ENCODE measurements at regions not wholly inside any gene's neighbourhood (a gene's known extent, or its start where the extent isn't known, plus 50 kb on each side); places are given as distances from the start of the nearest gene placed in this dataset.
"Not testable (repeated sequence)": the region's sequence is repeated elsewhere in the genome, so short reads cannot be mapped to it uniquely, and the experiment has no call there.

GRCh38 chr2:22175003-22175402 is 1051.2 kb downstream of the TDRD15 start:
- no peaks in the 10 kb centered on the region for H3K79me2 ChIP-seq (ENCODE audit: insufficient read depth, low read length)
- no peak overlapping the region for H3K4me3 ChIP-seq (ENCODE audit: insufficient read depth, low read length, poor library complexity, severe bottlenecking)
- no peaks in the 10 kb centered on the region for H3K9me3 ChIP-seq (ENCODE audit: insufficient read depth, low read length)
- TF ChIP-seq EZH2phosphoT487 (conservative IDR thresholded peaks at IDR 0.05; ENCODE audit: low read length) (no peak), CTCF (IDR thresholded peaks at IDR 0.05; ENCODE audit: insufficient read depth, low read length, poor library complexity, severe bottlenecking) (no peak)
- no peak overlapping the region for H3K9ac ChIP-seq (ENCODE audit: low read length)
- H3K4me2 ChIP-seq (ENCODE audit: low read depth, low read length, poor library complexity, severe bottlenecking) = no peak overlapping the region
- no peak overlapping the region for H2AFZ ChIP-seq (ENCODE audit: low read depth, low read length, severe bottlenecking)
- H3K9me2 ChIP-seq (replicated peaks; ENCODE audit: insufficient read depth, low read length) = no peaks in the 10 kb centered on the region
- no peaks in the 10 kb centered on the region for H3K36me3 ChIP-seq (ENCODE audit: low read length)
- no peaks in the 10 kb centered on the region for H3F3A ChIP-seq (ENCODE audit: insufficient read depth)
- no peaks in the 10 kb centered on the region for H4K20me1 ChIP-seq (ENCODE audit: low read depth, low read length)
- H3K27ac ChIP-seq (ENCODE audit: low read depth, low read length) = no peak overlapping the region
- no peaks in the 10 kb centered on the region for H3K27me3 ChIP-seq (ENCODE audit: low read length)

GRCh38 chr2:22185251-22185650 is 1061.5 kb downstream of the TDRD15 start:
- Histone ChIP-seq H3K9me2 (replicated peaks; ENCODE audit: insufficient read depth, low read length) (no peaks in the 10 kb centered on the region), H3F3A (ENCODE audit: insufficient read depth) (no peaks in the 10 kb centered on the region), H2AFZ (ENCODE audit: low read depth, low read length, severe bottlenecking) (no peak overlapping the region), H3K27ac (ENCODE audit: low read depth, low read length) (no peak overlapping the region), H3K79me2 (ENCODE audit: insufficient read depth, low read length) (no peaks in the 10 kb centered on the region), H4K20me1 (ENCODE audit: low read depth, low read length) (no peaks in the 10 kb centered on the region), H3K4me3 (ENCODE audit: insufficient read depth, low read length, poor library complexity, severe bottlenecking) (no peak overlapping the region), H3K27me3 (ENCODE audit: low read length) (no peaks in the 10 kb centered on the region), H3K9me3 (ENCODE audit: insufficient read depth, low read length) (no peaks in the 10 kb centered on the region), H3K9ac (ENCODE audit: low read length) (no peak overlapping the region), H3K4me2 (ENCODE audit: low read depth, low read length, poor library complexity, severe bottlenecking) (no peak overlapping the region), H3K36me3 (ENCODE audit: low read length) (no peaks in the 10 kb centered on the region)
- TF ChIP-seq EZH2phosphoT487 (conservative IDR thresholded peaks at IDR 0.05; ENCODE audit: low read length) = no peak
- no peak for TF ChIP-seq CTCF (IDR thresholded peaks at IDR 0.05; ENCODE audit: insufficient read depth, low read length, poor library complexity, severe bottlenecking)

- not testable (repeated sequence) for H3K27ac ChIP-seq (ENCODE audit: low read depth, low read length); H3F3A ChIP-seq (ENCODE audit: insufficient read depth); H3K4me2 ChIP-seq (ENCODE audit: low read depth, low read length, poor library complexity, severe bottlenecking); H3K9me3 ChIP-seq (ENCODE audit: insufficient read depth, low read length); H4K20me1 ChIP-seq (ENCODE audit: low read depth, low read length); H3K36me3 ChIP-seq (ENCODE audit: low read length); H3K9me2 ChIP-seq (replicated peaks; ENCODE audit: insufficient read depth, low read length); H3K4me3 ChIP-seq (ENCODE audit: insufficient read depth, low read length, poor library complexity, severe bottlenecking); H3K27me3 ChIP-seq (ENCODE audit: low read length); H3K9ac ChIP-seq (ENCODE audit: low read length); H2AFZ ChIP-seq (ENCODE audit: low read depth, low read length, severe bottlenecking); H3K79me2 ChIP-seq (ENCODE audit: insufficient read depth, low read length)
Observed at GRCh38 chr2:22186261-22186828, 1062.6 kb downstream of the TDRD15 start.

GRCh38 chr2:22189893-22190480 is 1066.2 kb downstream of the TDRD15 start:
- H3K9ac ChIP-seq (ENCODE audit: low read length) = no peak overlapping the region
- no peaks in the 10 kb centered on the region for H3K9me3 ChIP-seq (ENCODE audit: insufficient read depth, low read length)
- no peak overlapping the region for H3K27ac ChIP-seq (ENCODE audit: low read depth, low read length)
- H3K27me3 ChIP-seq (ENCODE audit: low read length) = no peaks in the 10 kb centered on the region
- no peak overlapping the region for H2AFZ ChIP-seq (ENCODE audit: low read depth, low read length, severe bottlenecking)
- no peaks in the 10 kb centered on the region for H3K36me3 ChIP-seq (ENCODE audit: low read length)
- no peaks in the 10 kb centered on the region for H3F3A ChIP-seq (ENCODE audit: insufficient read depth)
- H3K9me2 ChIP-seq (replicated peaks; ENCODE audit: insufficient read depth, low read length) = no peaks in the 10 kb centered on the region
- H4K20me1 ChIP-seq (ENCODE audit: low read depth, low read length) = no peaks in the 10 kb centered on the region
- TF ChIP-seq CTCF (IDR thresholded peaks at IDR 0.05; ENCODE audit: insufficient read depth, low read length, poor library complexity, severe bottlenecking) (no peak), EZH2phosphoT487 (conservative IDR thresholded peaks at IDR 0.05; ENCODE audit: low read length) (no peak)
- no peak overlapping the region for H3K4me2 ChIP-seq (ENCODE audit: low read depth, low read length, poor library complexity, severe bottlenecking)
- no peaks in the 10 kb centered on the region for H3K79me2 ChIP-seq (ENCODE audit: insufficient read depth, low read length)
- H3K4me3 ChIP-seq (ENCODE audit: insufficient read depth, low read length, poor library complexity, severe bottlenecking) = no peak overlapping the region
